Activated CD4-positive, alpha-beta T cell treated with anti-CD3 and anti-CD28 coated beads for 36 hours (primary cell): ENCODE measurements at regions not wholly inside any gene's neighbourhood (a gene's known extent, or its start where the extent isn't known, plus 50 kb on each side); places are given as distances from the start of the nearest gene placed in this dataset.
A peak's percentile ranks its signal among the peaks of the same experiment; 100 is the strongest.
"Not testable (repeated sequence)": the region's sequence is repeated elsewhere in the genome, so short reads cannot be mapped to it uniquely, and the experiment has no call there.

ENCODE experiments used
- ATAC-seq: fragments of 200-7000 bp; cut with Tn5 transposase; one replicate; pipeline ENCODE4 v1.10.0; 2021; ENCODE audit warnings: mild to moderate bottlenecking, moderate library complexity
- CTCF ChIA-PET: fragments of 350-600 bp; sonication (Branson Sonifier 250); formaldehyde crosslinking; loops from one replicate; lab custom pipeline; 2021; ENCODE audit warnings: antibody characterized with exemption; lab: Charles Lee
- POLR2A ChIA-PET: fragments of 350-600 bp; sonication (Branson Sonifier 250); formaldehyde crosslinking; loops from one replicate; lab custom pipeline; 2021; ENCODE audit warnings: antibody characterized with exemption, inconsistent platforms; lab: Charles Lee
- DNase-seq: peaks from one replicate; pipeline ENCODE4 v3.0.0-alpha.2; 2020
- H3K27ac Mint-ChIP-seq: one replicate; pipeline ENCODE4 v1.8.0; 2021; ENCODE audit warnings: mixed read lengths
- H3K27me3 Mint-ChIP-seq: one replicate; pipeline ENCODE4 v1.8.0; 2021; ENCODE audit warnings: mixed read lengths
- H3K36me3 Mint-ChIP-seq: one replicate; pipeline ENCODE4 v1.8.0; 2021; ENCODE audit warnings: low read depth, mixed read lengths
- H3K4me1 Mint-ChIP-seq: one replicate; pipeline ENCODE4 v1.8.0; 2021; ENCODE audit warnings: mixed read lengths
- H3K4me3 Mint-ChIP-seq: one replicate; pipeline ENCODE4 v1.8.0; 2021; ENCODE audit warnings: mild to moderate bottlenecking, moderate library complexity, mixed read lengths
- H3K9me3 Mint-ChIP-seq: one replicate; pipeline ENCODE4 v1.8.0; 2021; ENCODE audit warnings: low read depth, mixed read lengths
- intact Hi-C, 2 experiments: fragments of 100-400 bp; cut with DNase I in 1 of 2; cut with micrococcal nuclease in 1 of 2; formaldehyde crosslinking; loops; one replicate each; pipeline versions ENCODE4 v1.14.2 to v1.15.1; 2022 to 2024; cut with DNase I, micrococcal nuclease

DNA sequence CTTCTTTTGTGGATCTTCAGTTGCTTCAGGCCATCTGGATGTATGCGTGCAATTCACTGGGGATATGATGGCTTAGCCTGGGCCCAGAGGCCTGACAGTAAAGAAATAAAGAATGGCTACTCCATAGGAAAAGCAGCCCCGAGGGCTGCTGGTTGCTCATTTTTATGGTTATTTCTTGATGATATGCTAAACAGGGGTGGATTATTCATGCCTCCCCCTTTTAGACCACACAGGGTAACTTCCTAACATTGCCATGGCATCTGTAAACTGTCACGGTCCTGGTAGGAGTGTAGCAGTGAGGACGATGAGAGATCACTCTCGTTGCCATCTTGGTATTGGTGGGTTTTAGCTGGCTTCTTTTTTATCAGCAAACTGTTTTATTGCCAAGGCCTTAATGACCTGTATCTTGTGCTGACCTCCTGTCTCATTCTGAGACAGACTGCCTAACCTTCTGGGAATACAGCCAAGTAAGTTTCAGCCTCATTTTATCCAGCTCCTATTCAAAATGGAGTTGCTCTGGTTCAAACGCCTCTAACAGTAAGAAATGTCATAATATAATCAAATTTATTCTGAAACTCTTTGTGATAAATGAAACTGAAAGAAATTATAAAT is 60.5 kb downstream of the DSEL start:
- CTCF ChIA-PET, result no interaction called here
- Mint-ChIP-seq H3K36me3 (no peaks in the 10 kb centered on the region), H3K9me3 (peaks cover 3% of the 10 kb centered on the region), H3K27ac (no peak overlapping the region), H3K27me3 (no peaks in the 10 kb centered on the region), H3K4me1 (peaks cover 11% of the 10 kb centered on the region), H3K4me3 (no peak overlapping the region)
- intact Hi-C loops, result no loop called here
- ATAC-seq, result no peak
- DNase-seq, result no peak
- POLR2A ChIA-PET, result no interaction called here

DNA sequence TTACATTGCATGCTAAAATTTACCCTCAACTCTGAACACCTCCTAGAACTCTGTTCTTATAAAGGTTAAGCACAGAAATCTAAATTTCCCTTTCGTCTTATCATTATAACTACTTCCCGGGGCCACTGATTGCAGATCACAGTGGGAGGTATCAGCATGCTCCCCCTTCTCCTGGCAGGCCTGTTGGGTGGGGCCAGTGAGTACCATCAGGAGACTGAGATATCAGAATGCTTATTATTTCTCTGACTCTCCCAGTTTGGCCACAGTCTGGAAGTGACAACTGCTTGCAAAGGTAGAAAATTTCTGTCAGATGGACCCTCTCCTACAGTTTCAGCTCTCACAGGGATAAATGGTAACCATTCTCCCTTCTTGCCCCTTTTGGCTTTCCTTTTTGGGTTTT is 62.6 kb downstream of the DSEL start:
- Mint-ChIP-seq H3K36me3 (no peaks in the 10 kb centered on the region), H3K4me3 (no peak overlapping the region), H3K27ac (no peak overlapping the region), H3K4me1 (peaks cover 11% of the 10 kb centered on the region), H3K27me3 (no peaks in the 10 kb centered on the region), H3K9me3 (peaks cover 8% of the 10 kb centered on the region)
- POLR2A ChIA-PET, result no interaction called here
- no peak for ATAC-seq
- intact Hi-C loops, result no loop called here
- CTCF ChIA-PET, result no interaction called here
- no peak for DNase-seq

DNA sequence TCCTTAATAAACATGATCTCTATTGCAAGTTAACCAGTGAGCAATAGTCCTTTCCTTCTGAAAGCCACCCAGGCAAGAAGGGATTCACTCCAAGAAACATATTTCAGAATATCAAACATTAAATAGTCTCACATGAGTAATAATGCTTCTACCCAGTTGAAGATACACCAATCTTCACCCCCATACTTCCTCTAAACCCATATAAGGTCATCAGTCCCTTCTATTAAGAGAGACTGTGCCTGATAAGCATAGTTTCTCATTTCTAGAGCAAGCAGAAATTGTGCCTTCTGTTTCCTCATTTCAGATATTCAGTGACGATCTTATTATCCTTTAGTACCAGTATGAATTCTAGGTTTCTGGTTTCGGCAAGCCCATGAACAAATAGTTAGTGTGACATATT is 64.6 kb downstream of the DSEL start:
- H3K4me3 Mint-ChIP-seq, result no peak overlapping the region
- peaks cover 8% of the 10 kb centered on the region for H3K9me3 Mint-ChIP-seq
- no peak overlapping the region for H3K27ac Mint-ChIP-seq
- intact Hi-C loops, result no loop called here
- H3K27me3 Mint-ChIP-seq, result no peaks in the 10 kb centered on the region
- DNase-seq (no peak), ATAC-seq (peak; percentile 63)
- H3K36me3 Mint-ChIP-seq, result no peaks in the 10 kb centered on the region
- POLR2A ChIA-PET, result no interaction called here
- peaks cover 11% of the 10 kb centered on the region for H3K4me1 Mint-ChIP-seq
- CTCF ChIA-PET, result no interaction called here

DNA sequence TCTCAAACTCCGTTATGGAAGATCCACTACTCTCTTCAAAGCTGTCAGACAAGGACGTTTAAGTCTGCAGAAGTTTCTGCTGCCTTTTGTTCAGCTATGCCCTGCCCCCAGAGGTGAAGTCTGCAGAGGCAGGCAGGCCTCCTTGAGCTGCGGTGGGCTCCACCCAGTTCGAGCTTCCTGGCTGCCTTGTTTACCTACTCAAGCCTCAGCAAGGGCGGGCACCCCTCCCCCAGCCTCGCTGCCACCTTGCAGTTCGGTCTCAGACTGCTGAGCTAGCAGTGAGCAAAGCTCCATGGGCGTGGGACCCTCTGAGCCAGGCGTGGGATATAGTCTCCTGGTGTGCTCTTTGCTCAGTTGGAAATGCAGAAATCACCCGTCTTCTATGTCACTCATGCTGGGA is 65.4 kb downstream of the DSEL start:
- CTCF ChIA-PET, intact Hi-C loops, H3K27ac Mint-ChIP-seq, H3K27me3 Mint-ChIP-seq, DNase-seq, H3K9me3 Mint-ChIP-seq, POLR2A ChIA-PET, H3K36me3 Mint-ChIP-seq, H3K4me3 Mint-ChIP-seq, ATAC-seq: not testable (repeated sequence)
- H3K4me1 Mint-ChIP-seq, result peaks cover 11% of the 10 kb centered on the region

DNA sequence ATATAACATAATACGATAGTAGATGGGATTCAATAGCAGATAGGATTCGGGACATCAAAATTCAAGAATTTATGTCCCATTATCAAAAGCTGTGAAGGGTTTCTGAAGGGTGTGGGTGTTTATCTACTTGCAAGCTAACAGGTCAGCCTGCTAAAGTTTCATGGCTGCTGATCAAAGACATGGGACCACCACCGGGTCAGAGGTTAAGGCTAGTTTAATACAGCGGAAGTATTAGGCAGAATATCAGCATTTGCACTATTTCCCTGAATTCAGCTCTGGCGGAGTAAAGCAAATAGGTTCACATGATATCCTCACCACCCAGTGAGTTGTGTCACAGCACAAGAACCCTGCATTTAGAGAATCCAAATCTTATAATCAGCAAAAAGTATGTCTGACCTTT is 82.5 kb downstream of the DSEL start:
- POLR2A ChIA-PET, result no interaction called here
- no peaks in the 10 kb centered on the region for H3K36me3 Mint-ChIP-seq
- DNase-seq (no peak), ATAC-seq (no peak)
- H3K27ac Mint-ChIP-seq, result no peak overlapping the region
- H3K9me3 Mint-ChIP-seq, result peaks cover 11% of the 10 kb centered on the region
- no peaks in the 10 kb centered on the region for H3K27me3 Mint-ChIP-seq
- intact Hi-C loops, result loop anchor here in 1 of 2 experiments (2.0 kb wide), 1 partner anchor 19 kb away; no protein-coding TSS in a partner anchor
- H3K4me3 Mint-ChIP-seq, result no peak overlapping the region
- CTCF ChIA-PET, result no interaction called here
- no peaks in the 10 kb centered on the region for H3K4me1 Mint-ChIP-seq

DNA sequence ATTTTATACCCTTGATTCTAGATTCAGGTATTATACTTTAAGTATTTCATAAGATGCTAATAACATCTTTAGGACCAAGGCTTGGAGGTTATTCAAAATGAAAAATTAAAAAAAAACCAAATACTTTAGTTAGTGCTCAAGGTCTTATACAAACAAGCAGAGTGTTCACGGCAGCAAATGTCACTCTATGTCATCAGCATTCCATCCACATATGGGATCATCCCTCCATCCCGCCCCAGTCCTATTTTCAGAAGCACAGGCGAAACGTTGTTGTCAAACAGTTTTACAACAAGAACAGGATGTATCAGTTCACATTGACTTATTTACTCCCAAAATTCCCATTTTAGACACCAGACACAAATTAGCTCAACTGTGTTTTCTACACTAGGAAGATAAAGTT is 83.7 kb downstream of the DSEL start:
- POLR2A ChIA-PET, result no interaction called here
- Mint-ChIP-seq H3K9me3 (peaks cover 11% of the 10 kb centered on the region), H3K4me1 (no peaks in the 10 kb centered on the region), H3K4me3 (no peak overlapping the region), H3K36me3 (no peaks in the 10 kb centered on the region), H3K27ac (no peak overlapping the region), H3K27me3 (no peaks in the 10 kb centered on the region)
- DNase-seq (no peak), ATAC-seq (no peak)
- CTCF ChIA-PET, result no interaction called here
- intact Hi-C loops, result no loop called here

DNA sequence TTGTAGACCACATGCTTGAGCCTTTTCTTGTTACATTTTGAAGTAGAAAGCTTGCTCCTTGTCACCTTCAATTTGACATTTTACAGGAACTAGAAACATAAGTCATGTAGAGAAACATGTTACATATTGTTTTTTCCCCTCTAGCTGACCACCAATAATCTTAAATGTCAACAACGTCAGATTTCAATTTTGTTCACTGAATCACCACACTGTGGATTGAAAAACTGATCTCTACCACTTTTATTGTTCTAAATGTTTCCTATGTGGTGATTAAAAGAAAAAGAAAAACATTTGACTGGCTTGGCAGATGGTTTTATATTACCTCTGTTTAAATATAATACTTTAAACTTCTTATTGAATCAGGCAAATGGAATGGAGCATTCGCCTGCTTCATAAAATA is 87.7 kb downstream of the DSEL start:
- POLR2A ChIA-PET, result no interaction called here
- no peak for ATAC-seq
- no peak overlapping the region for H3K27ac Mint-ChIP-seq
- H3K4me3 Mint-ChIP-seq, result no peak overlapping the region
- no peaks in the 10 kb centered on the region for H3K36me3 Mint-ChIP-seq
- CTCF ChIA-PET, result interaction anchor here (1.1 to 1.3 kb wide), 2 partner anchors 8 to 33 kb away, joined by 3 to 4 read pairs; no protein-coding TSS in a partner anchor
- no peak for DNase-seq
- H3K4me1 Mint-ChIP-seq, result no peaks in the 10 kb centered on the region
- intact Hi-C loops, result no loop called here
- H3K27me3 Mint-ChIP-seq, result peaks cover 2% of the 10 kb centered on the region
- H3K9me3 Mint-ChIP-seq, result no peaks in the 10 kb centered on the region

DNA sequence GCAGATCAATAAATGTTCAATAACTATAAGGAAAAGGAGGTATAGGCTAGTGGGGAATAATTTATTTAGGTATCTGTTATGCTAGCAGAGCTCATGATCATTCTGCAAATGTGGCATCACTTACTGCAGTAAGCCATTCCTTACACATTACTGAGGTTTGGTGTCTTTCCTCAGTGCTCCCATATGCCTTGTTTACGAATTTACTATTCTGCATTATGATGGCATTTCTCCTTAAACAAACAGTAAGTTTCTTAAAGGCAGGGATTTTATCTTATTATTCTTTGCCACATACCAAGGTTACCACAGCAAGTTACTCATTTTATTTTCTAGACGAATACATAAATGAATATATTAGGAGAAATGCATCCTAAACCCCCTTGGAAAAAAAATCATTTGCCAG is 88.4 kb downstream of the DSEL start:
- H3K4me3 Mint-ChIP-seq, result no peak overlapping the region
- H3K27ac Mint-ChIP-seq, result no peak overlapping the region
- no peaks in the 10 kb centered on the region for H3K4me1 Mint-ChIP-seq
- DNase-seq (no peak), ATAC-seq (no peak)
- H3K36me3 Mint-ChIP-seq, result no peaks in the 10 kb centered on the region
- ChIA-PET POLR2A (no interaction called here), CTCF (interaction anchor here (0.8 to 1.3 kb wide), 3 partner anchors 9 to 32 kb away, joined by 3 to 4 read pairs (median 4); no protein-coding TSS in a partner anchor)
- intact Hi-C loops, result no loop called here
- no peaks in the 10 kb centered on the region for H3K9me3 Mint-ChIP-seq
- H3K27me3 Mint-ChIP-seq, result peaks cover 2% of the 10 kb centered on the region

DNA sequence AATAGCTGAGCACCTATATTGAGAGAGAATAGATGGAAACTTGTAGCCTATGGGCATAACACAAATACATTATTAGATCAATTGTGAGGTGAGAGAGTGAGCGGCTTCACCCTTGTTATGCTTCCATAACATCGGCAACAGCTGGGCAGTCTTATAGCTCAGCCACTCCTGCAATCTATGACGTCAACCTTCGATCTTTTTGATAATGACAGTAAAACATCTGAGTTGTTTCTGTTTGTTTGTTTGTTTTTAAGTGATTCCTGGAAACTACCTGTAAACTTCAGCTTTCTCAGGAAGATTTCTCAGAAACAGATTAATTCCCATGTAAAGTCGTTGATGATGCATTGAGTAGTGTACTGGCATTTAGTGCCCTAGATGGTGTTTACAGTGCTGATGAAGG is 90.0 kb downstream of the DSEL start:
- no peaks in the 10 kb centered on the region for H3K4me1 Mint-ChIP-seq
- H3K27ac Mint-ChIP-seq, result no peak overlapping the region
- ATAC-seq, result no peak
- H3K4me3 Mint-ChIP-seq, result no peak overlapping the region
- DNase-seq, result no peak
- H3K27me3 Mint-ChIP-seq, result peaks cover 2% of the 10 kb centered on the region
- no peaks in the 10 kb centered on the region for H3K9me3 Mint-ChIP-seq
- no peaks in the 10 kb centered on the region for H3K36me3 Mint-ChIP-seq
- POLR2A ChIA-PET, result no interaction called here
- CTCF ChIA-PET, result interaction anchor here (0.6 to 0.9 kb wide), 2 partner anchors 12 to 37 kb away, joined by 3 read pairs; no protein-coding TSS in a partner anchor
- intact Hi-C loops, result no loop called here

DNA sequence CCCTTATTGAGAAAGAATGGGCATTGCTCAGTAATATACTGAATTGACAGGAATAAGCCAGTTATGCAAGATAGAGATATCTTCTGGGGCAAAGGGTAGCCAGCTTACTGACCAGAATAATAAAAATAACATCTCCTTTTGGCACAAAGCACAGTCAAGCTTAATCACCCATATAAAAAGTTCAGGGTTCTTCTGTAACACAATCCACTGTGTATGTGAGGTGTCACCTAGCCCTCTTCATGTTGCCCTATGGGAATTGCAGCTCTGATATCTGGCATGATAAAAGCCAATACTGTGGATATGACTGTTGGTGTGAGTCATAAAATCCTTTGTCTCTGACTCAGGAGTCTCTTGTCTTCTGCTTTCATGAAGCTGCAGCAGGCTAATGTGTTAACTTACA is 90.8 kb downstream of the DSEL start:
- intact Hi-C loops, result no loop called here
- POLR2A ChIA-PET, result no interaction called here
- Mint-ChIP-seq H3K27ac (no peak overlapping the region), H3K9me3 (no peaks in the 10 kb centered on the region), H3K4me1 (no peaks in the 10 kb centered on the region), H3K36me3 (no peaks in the 10 kb centered on the region), H3K4me3 (no peak overlapping the region), H3K27me3 (peaks cover 2% of the 10 kb centered on the region)
- DNase-seq (no peak), ATAC-seq (peak; percentile 90)
- CTCF ChIA-PET, result no interaction called here

DNA sequence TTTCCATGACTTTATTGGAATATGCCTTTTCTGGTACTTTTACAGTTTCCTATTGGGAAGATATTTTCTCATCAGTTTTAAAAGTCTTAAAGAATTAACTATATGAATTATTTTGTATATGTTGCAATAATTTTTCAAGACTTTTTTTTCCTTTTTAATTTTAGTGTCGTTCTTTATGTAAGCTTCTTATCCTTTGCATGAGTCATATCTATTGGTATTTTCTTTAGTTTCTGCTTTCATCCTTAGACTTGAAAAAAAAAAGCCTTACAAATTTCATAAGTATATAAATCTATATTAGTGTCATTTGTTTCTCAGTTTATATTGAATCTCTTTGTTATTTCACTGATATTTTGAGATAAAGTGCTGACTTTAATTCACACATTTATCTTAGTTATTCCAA is 94.9 kb downstream of the DSEL start:
- POLR2A ChIA-PET, result no interaction called here
- H3K4me3 Mint-ChIP-seq, result no peak overlapping the region

DNA sequence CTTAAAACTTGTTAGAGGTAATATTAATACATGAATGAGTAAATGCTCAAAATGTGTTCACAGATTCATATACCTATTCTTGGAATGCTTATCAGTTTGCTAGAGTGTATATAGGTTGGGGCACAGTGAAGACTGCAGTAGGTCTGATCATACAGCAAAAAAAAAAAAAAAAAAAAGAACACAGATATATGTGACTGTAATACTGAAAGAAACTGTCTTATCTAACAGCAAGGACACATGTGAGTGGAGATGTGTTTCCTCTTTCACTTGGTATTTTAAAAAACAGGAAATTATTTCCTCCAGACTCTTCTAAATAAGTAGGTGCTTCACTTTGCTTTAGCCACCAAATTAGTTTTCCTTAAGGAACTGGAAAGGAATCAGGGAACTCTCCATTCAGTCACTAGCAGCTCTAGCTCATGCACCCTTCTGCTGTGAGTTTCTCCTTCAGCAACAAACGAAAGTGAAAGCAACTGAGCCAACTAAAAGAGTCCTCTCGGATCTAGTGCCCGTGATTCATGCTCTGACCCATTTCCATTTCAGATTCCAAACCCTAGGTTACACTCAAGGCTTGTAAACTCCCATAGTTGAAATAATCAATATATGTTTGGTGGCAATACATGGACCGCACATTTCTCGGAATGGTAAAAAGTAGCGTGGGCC is 98.5 kb downstream of the DSEL start:
- H3K27ac Mint-ChIP-seq, result peak overlapping the region; percentile 20
- DNase-seq (peak; percentile 9), ATAC-seq (peak; percentile 95)
- intact Hi-C loops, result no loop called here
- no peaks in the 10 kb centered on the region for H3K36me3 Mint-ChIP-seq
- peak overlapping the region; percentile 26 for H3K4me3 Mint-ChIP-seq
- no peaks in the 10 kb centered on the region for H3K9me3 Mint-ChIP-seq
- no peaks in the 10 kb centered on the region for H3K27me3 Mint-ChIP-seq
- peaks cover 10% of the 10 kb centered on the region for H3K4me1 Mint-ChIP-seq
- CTCF ChIA-PET, result no interaction called here
- POLR2A ChIA-PET, result no interaction called here

More for the DNA sequence above, 94.9 kb downstream of the DSEL start:
- no peak for DNase-seq
- Mint-ChIP-seq H3K4me1 (peaks cover 10% of the 10 kb centered on the region), H3K27me3 (peaks cover 2% of the 10 kb centered on the region), H3K9me3 (no peaks in the 10 kb centered on the region), H3K36me3 (no peaks in the 10 kb centered on the region), H3K27ac (no peak overlapping the region)
- intact Hi-C loops, result no loop called here
- ATAC-seq, result no peak
- CTCF ChIA-PET, result no interaction called here
